BLaER1 treated with 17β-estradiol and CSF1 and Interleukin-3, amounts not matched to agents 10 nM and 100 nM (cell line): ENCODE measurements at regions not wholly inside any gene's neighbourhood (a gene's known extent, or its start where the extent isn't known, plus 50 kb on each side); places are given as distances from the start of the nearest gene placed in this dataset.

Experiments
- H3K27ac ChIP-seq, 11 experiments: shearing (Covaris generic); formaldehyde crosslinking; 2 replicates each; pipeline ENCODE4 v1.8.1; 2022
- H3K27me3 ChIP-seq, 11 experiments: shearing (Covaris generic); formaldehyde crosslinking; 2 replicates each; pipeline ENCODE4 v1.8.1; 2022
- H3K36me3 ChIP-seq, 11 experiments: shearing (Covaris generic); formaldehyde crosslinking; 2 replicates each; pipeline ENCODE4 v1.8.1; 2022
- H3K4me1 ChIP-seq, 10 experiments: shearing (Covaris generic); formaldehyde crosslinking; 2 replicates each; pipeline ENCODE4 v1.8.1; 2022
- H3K4me2 ChIP-seq, 11 experiments: shearing (Covaris generic); formaldehyde crosslinking; 2 replicates each; pipeline ENCODE4 v1.8.1; 2022
- H3K4me3 ChIP-seq, 10 experiments: shearing (Covaris generic); formaldehyde crosslinking; 2 replicates each; pipeline ENCODE4 v1.8.1; 2022
- H3K9ac ChIP-seq, 11 experiments: shearing (Covaris generic); formaldehyde crosslinking; 2 replicates each; pipeline ENCODE4 v1.8.1; 2022
- H3K9me3 ChIP-seq, 11 experiments: shearing (Covaris generic); formaldehyde crosslinking; replicated peaks in 1 of 11; 2 replicates each; pipeline ENCODE4 v1.8.1; 2022
- H4K20me1 ChIP-seq, 11 experiments: shearing (Covaris generic); formaldehyde crosslinking; 2 replicates each; pipeline ENCODE4 v1.8.1; 2022
- Cebpa-rat ChIP-seq, 11 experiments: shearing (Covaris generic); IDR thresholded peaks; 2 replicates each; pipeline ENCODE4 v1.8.1; 2022

DNA sequence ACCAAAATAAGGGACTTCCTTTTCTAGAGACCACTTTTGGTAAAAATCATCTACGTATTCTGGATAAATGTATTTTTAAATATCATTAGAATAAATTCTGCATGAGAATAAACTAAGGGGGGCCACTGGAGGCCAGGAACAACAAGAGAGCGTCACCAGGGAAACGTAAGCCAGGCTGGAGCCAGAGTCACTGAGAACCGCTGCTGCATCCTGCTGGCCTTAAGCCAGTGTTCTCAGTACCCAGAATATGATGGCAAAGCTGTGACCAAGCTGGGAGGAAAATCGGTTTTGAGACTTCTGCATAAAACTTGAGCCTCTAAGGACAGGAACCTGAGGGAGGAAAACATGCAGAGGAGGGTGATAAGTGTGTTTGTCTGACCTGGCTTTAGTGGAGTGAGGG, 63.0 kb upstream of the FAM9A start:
- Histone ChIP-seq H3K9ac (no peak overlapping the region), H3K4me2 (no peak overlapping the region), H3K36me3 (no peaks in the 10 kb centered on the region), H3K9me3 (no peaks in the 10 kb centered on the region), H4K20me1 (no peaks in the 10 kb centered on the region), H3K27ac (no peak overlapping the region), H3K4me1 (peaks cover 0 to 11% (median 2%) of the 10 kb centered on the region in 10 experiments; a peak in 5 of 20 replicates), H3K4me3 (no peak overlapping the region), H3K27me3 (no peaks in the 10 kb centered on the region)
- no peak for TF ChIP-seq Cebpa-rat (IDR thresholded peaks at IDR 0.05)

GRCh38 chrX:8861908-8862307, 60.7 kb upstream of the FAM9A start:
- no peak for TF ChIP-seq Cebpa-rat (IDR thresholded peaks at IDR 0.05)
- H4K20me1 ChIP-seq: no peaks in the 10 kb centered on the region
- no peaks in the 10 kb centered on the region for H3K9me3 ChIP-seq
- no peaks in the 10 kb centered on the region for H3K27me3 ChIP-seq
- no peak overlapping the region for H3K9ac ChIP-seq
- no peak overlapping the region for H3K4me3 ChIP-seq
- H3K27ac ChIP-seq: no peak overlapping the region
- H3K4me2 ChIP-seq: no peak overlapping the region
- H3K36me3 ChIP-seq: no peaks in the 10 kb centered on the region
- H3K4me1 ChIP-seq: no peaks in the 10 kb centered on the region

DNA sequence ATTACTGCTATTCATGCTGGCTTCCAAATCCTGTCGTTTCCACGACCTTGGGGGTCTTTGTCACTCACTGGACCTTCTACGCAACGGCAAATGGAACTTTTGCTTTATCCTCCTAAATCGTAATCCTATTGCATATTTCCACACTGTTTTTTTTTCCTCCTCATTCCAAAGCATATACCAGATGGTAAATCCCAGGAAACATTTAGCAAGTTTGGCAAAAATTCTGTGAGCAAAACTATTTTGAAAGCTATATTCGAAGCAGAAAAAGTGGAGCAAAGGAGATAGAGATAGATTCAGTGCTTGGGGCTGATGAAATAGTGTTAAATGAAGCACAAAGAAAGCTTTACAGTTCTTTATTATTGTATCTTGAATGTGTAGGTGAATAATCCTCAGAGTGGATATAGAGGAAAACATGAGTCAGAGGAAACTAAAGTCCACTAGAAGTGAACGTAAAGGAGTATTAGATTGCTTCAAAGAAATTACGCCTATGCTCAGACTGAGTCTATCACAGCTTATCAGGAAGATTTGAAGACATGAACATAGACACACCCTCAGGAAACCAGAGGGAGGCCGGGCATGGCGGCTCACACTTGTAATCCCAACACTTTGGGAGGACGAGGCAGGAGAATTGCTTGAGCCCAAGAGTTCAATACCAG, 50.2 kb upstream of the FAM9A start:
- no peak overlapping the region for H3K4me3 ChIP-seq
- no peak overlapping the region for H3K4me2 ChIP-seq
- H3K4me1 ChIP-seq: peaks cover 0 to 8% (median 0%) of the 10 kb centered on the region in 10 experiments; a peak in 3 of 20 replicates
- H3K9ac ChIP-seq: no peak overlapping the region
- no peaks in the 10 kb centered on the region for H3K27me3 ChIP-seq
- H4K20me1 ChIP-seq: no peaks in the 10 kb centered on the region
- no peaks in the 10 kb centered on the region for H3K9me3 ChIP-seq
- no peak for TF ChIP-seq Cebpa-rat (IDR thresholded peaks at IDR 0.05)
- H3K36me3 ChIP-seq: no peaks in the 10 kb centered on the region
- no peak overlapping the region for H3K27ac ChIP-seq
